Tibial nerve (tissue), 4 donors: ENCODE measurements at regions not wholly inside any gene's neighbourhood (a gene's known extent, or its start where the extent isn't known, plus 50 kb on each side); places are given as distances from the start of the nearest gene placed in this dataset.

Source experiments
- DNase-seq, 2 donors: peaks; one replicate each; pipeline ENCODE4 v3.0.0-alpha.2; 2019; ENCODE audit warnings: low spot score in 2 of 2
- H3K27ac ChIP-seq, 4 donors: fragments of 200-600 bp; sonication (generic) in 3 of 4; one replicate each; pipeline ENCODE4 v1.5.1; 2017 to 2019; ENCODE audit warnings: mild to moderate bottlenecking in 1 of 4
- H3K27me3 ChIP-seq, 2 donors: fragments of 200-600 bp; sonication (generic) in 1 of 2; one replicate each; pipeline versions ENCODE4 v1.5.1 to v1.6.0; 2017 to 2019
- H3K36me3 ChIP-seq, 3 donors: fragments of 200-600 bp; sonication (generic); one replicate each; pipeline ENCODE4 v1.5.1; 2018 to 2019
- H3K4me1 ChIP-seq, 4 donors: fragments of 200-600 bp; sonication (generic) in 3 of 4; one replicate each; pipeline ENCODE4 v1.5.1; 2017 to 2019
- H3K4me3 ChIP-seq, 4 donors: fragments of 200-600 bp; sonication (generic) in 3 of 4; one replicate each; pipeline ENCODE4 v1.5.1; 2017 to 2019; ENCODE audit warnings: mild to moderate bottlenecking in 1 of 4, moderate library complexity in 1 of 4
- H3K9me3 ChIP-seq, 4 donors: fragments of 200-600 bp; sonication (generic) in 3 of 4; one replicate each; pipeline ENCODE4 v1.5.1; 2017 to 2019
- CTCF ChIP-seq, 5 experiments: fragments of 200-600 bp in 3 of 5; fragments of 450-650 bp in 2 of 5; sonication (generic) in 3 of 5; IDR thresholded peaks; one replicate each; pipeline ENCODE4 v1.5.1; 2016 to 2019; ENCODE audit warnings: antibody characterized with exemption in 5 of 5, mild to moderate bottlenecking in 3 of 5, moderate library complexity in 2 of 5
- EP300 ChIP-seq, 2 donors: sonication (generic); formaldehyde crosslinking; IDR thresholded peaks; one replicate each; pipeline ENCODE4 v1.6.1; 2017; ENCODE audit warnings: antibody characterized with exemption in 2 of 2, mild to moderate bottlenecking in 1 of 2
- POLR2A ChIP-seq, 2 donors: fragments of 450-650 bp; IDR thresholded peaks; one replicate each; pipeline ENCODE4 v1.6.1; 2017; ENCODE audit warnings: antibody characterized with exemption in 2 of 2, mild to moderate bottlenecking in 2 of 2, moderate library complexity in 2 of 2
- WGBS, 2 donors: methylation state at CpG; one replicate each; pipeline ENCODE4 v1.1.5; 2018; 5-methylcytosine and 5-hydroxymethylcytosine counted together

DNA sequence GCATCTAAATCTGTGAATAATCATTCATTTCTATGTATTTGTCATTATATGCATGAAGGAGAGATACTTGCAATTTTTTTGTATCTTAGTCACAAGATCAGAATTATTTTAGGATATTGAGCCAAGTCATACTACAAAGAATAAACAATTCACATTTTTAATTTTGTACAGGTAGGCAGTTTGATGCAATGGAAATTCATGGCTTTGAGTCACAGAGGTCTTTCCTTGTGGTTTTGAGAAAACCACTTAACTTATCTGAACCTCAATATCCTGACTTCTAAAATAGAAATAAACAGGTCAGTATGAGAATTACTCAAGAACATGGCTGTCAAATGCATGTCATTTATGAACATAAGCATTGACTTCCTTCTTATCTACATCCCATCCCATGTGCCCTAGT is 221.4 kb upstream of the SLC10A2 start:
- Histone ChIP-seq H3K36me3 (no peaks in the 10 kb centered on the region), H3K4me1 (no peaks in the 10 kb centered on the region), H3K27me3 (no peaks in the 10 kb centered on the region), H3K9me3 (no peaks in the 10 kb centered on the region), H3K27ac (no peak overlapping the region), H3K4me3 (no peak overlapping the region)
- no peak for TF ChIP-seq EP300 (IDR thresholded peaks at IDR 0.05)
- TF ChIP-seq CTCF (IDR thresholded peaks at IDR 0.05), result no peak
- no peak for DNase-seq

DNA sequence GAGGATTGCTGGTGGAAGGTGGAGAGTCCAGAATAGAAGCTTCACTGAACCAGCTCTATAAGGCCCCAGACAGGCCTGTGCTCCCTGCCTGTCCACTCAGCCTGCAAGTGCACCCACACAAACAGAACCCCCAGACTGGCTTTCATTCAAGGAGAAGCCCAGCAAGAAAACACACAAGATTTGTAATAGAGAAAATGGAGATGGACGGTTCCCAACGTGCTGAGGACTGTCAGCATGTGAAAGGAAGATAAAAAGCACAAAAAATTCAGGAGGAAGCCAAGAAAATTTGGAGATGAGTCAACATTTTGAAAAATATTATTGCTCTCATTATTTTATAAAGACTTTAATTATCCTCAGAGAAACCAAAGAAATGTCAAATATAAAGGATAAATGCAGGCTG is 218.2 kb upstream of the SLC10A2 start:
- 49 to 58% methylated on average over 2 of the region's 2 CpGs for WGBS, 2 donors
- no peaks in the 10 kb centered on the region for H3K9me3 ChIP-seq

DNA sequence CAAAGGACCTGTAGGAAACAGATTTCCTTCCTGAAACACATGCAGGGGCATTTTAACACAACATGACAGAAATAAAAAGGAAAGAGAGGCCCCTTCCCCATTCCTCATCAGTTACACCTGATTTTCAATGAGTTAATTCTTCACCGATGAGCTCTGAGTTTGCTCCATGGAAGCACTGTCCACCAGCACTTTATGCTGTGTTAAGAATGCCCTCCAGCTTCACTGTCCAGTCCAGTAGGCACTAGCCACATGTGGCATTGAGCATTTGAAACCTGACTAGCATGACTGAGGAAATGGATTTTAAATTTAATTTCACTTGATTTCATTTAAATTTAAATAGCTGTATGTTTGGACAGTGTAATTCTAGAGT is 217.2 kb upstream of the SLC10A2 start:
- Histone ChIP-seq H3K4me3 (no peak overlapping the region), H3K27ac (no peak overlapping the region), H3K9me3 (no peaks in the 10 kb centered on the region), H3K4me1 (no peaks in the 10 kb centered on the region), H3K36me3 (no peaks in the 10 kb centered on the region), H3K27me3 (no peaks in the 10 kb centered on the region)
- no peak for TF ChIP-seq CTCF (IDR thresholded peaks at IDR 0.05)
- no peak for TF ChIP-seq EP300 (IDR thresholded peaks at IDR 0.05)
- no peak for TF ChIP-seq POLR2A (IDR thresholded peaks at IDR 0.05)
- 75 to 81% methylated on average over 1 of the region's 1 CpG for WGBS, 2 donors
- DNase-seq, result no peak

More for the DNA sequence above, 218.2 kb upstream of the SLC10A2 start:
- H3K4me1 ChIP-seq, result no peaks in the 10 kb centered on the region
- no peak overlapping the region for H3K27ac ChIP-seq
- H3K4me3 ChIP-seq, result no peak overlapping the region
- H3K27me3 ChIP-seq, result no peaks in the 10 kb centered on the region
- H3K36me3 ChIP-seq, result no peaks in the 10 kb centered on the region
- TF ChIP-seq POLR2A (IDR thresholded peaks at IDR 0.05) (no peak), CTCF (IDR thresholded peaks at IDR 0.05) (no peak), EP300 (IDR thresholded peaks at IDR 0.05) (no peak)
- no peak for DNase-seq

GRCh38 chr13:103282571-103283450 is 216.6 kb upstream of the SLC10A2 start:
- H3K27me3 ChIP-seq, result no peaks in the 10 kb centered on the region
- H3K9me3 ChIP-seq, result no peaks in the 10 kb centered on the region
- no peak for DNase-seq
- no peaks in the 10 kb centered on the region for H3K36me3 ChIP-seq
- no peak overlapping the region for H3K27ac ChIP-seq
- 58 to 65% methylated on average over 14 of the region's 14 CpGs for WGBS, 2 donors
- H3K4me3 ChIP-seq, result no peak overlapping the region
- H3K4me1 ChIP-seq, result no peaks in the 10 kb centered on the region
- TF ChIP-seq POLR2A (IDR thresholded peaks at IDR 0.05) (no peak), CTCF (IDR thresholded peaks at IDR 0.05) (no peak), EP300 (IDR thresholded peaks at IDR 0.05) (no peak)

GRCh38 chr13:103277959-103278694 is 211.9 kb upstream of the SLC10A2 start:
- no peaks in the 10 kb centered on the region for H3K9me3 ChIP-seq
- TF ChIP-seq CTCF (IDR thresholded peaks at IDR 0.05) (no peak), POLR2A (IDR thresholded peaks at IDR 0.05) (no peak), EP300 (IDR thresholded peaks at IDR 0.05) (no peak)
- no peak overlapping the region for H3K27ac ChIP-seq
- 61 to 68% methylated on average over 5 of the region's 5 CpGs for WGBS, 2 donors
- no peaks in the 10 kb centered on the region for H3K27me3 ChIP-seq
- no peak overlapping the region for H3K4me3 ChIP-seq
- no peaks in the 10 kb centered on the region for H3K36me3 ChIP-seq
- H3K4me1 ChIP-seq, result no peaks in the 10 kb centered on the region
- DNase-seq, result no peak
